Forelimb muscle (tissue), 1 donor: ENCODE measurements at regions not wholly inside any gene's neighbourhood (a gene's known extent, or its start where the extent isn't known, plus 50 kb on each side); places are given as distances from the start of the nearest gene placed in this dataset.

Experiments
- DNase-seq: peaks from one replicate; pipeline ENCODE4 v3.0.0-alpha.2; 2013; ENCODE audit warnings: low read depth

DNA sequence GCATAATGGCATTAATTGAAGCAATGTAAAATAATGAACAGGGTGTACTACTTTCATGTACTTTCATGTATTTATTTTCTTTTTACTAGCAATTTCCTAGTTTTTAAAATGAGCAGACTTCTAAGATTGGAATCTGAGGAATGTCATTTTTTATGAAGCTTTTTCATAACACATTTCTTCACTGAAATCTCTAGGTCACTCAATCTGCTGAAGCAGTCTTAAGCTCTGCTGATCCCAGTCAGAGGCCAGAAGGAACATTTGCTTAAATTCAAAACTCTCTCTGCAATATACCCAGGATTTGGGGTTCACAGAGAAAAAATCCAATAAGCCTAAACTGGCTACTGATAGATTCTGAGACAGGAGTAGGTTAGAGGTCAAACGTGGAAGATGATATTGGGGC, 73.6 kb upstream of the CNTN1 start:
- DNase-seq: no peak

DNA sequence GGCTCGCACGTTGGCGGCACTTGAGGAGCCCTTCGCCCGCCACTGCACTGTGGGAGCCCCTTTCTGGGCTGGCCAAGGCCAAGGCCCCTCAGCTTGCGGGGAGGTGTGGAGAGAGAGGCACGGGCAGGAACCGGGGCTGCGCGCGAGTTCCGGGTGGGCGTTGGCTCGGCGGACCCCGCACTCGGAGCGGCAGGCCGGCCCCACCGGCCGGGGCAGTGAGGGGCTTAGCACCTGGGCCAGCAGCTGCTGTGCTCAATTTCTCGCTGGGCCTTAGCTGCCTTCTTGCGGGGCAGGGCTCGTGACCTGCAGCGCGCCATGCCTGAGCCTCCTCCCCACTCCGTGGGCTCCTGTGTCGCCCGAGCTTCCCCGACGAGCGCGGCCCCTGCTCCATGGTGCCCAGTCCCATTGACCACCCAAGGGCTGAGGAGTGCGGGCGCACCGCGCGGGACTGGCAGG, 71.6 kb upstream of the CNTN1 start:
- no peak for DNase-seq

DNA sequence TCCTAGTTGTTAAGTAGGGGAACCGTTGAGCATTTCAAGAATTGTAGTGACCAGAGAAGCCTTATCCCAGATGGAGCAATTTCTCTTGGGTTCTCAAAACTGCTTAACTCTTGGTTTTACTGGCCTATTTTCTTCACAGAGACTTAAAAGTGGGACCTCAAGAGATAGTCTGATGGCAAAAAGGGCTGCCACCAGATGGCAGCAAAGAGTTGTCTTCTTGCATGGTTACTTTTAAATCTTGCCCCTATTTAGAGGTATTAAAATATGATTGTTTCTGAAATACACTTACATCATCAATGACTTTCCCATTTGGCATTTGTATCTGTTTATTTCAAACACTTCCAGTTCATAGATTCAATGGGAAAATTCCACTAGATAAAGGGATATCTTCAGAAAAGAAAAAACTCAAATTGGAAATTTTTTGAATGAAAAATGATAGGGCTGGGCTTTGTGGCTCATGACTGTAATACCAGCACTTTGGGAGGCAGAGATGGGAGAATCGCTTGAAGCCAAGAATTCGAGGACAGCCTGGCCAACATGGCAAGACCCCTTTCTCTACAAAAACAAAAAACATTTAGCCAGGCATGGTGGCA, 69.9 kb upstream of the CNTN1 start:
- peak; percentile 36 for DNase-seq

DNA sequence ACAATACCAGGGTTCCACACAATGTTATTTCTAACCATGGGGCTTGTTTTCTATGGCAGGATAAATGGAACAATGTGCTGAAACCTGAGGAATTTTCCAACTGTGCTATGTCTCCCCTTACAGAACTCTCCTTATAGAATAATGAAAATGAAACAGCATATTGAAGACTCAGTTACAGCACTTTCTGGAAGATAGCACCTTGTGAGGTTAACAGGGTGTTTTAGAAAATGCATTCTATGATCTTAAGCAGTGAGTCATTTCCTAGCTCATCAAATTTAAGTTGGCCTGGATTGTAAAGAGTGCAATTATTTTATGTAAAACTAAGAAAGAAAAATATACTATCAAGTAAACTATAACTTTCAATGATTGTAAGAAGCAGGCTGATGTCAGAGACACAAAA, 60.1 kb upstream of the CNTN1 start:
- no peak for DNase-seq

DNA sequence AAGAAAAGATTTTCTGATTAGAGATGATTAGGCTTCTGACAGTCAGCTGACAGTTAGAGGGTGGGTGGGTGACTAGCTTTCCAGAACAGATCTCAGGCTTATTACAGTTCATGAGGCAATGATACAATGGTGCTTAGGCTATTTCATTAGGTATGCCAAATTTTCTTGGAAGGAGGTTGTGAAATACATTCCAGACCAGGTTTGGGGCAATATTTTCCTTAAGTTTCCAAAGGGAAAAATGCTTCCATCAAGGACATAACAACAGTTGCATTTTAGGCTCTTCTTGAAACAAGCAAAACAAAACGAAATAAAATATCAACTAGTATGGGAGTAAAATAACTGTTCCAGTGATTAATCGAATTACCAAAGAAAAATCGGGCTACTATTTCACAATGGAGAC, 59.3 kb upstream of the CNTN1 start:
- no peak for DNase-seq

DNA sequence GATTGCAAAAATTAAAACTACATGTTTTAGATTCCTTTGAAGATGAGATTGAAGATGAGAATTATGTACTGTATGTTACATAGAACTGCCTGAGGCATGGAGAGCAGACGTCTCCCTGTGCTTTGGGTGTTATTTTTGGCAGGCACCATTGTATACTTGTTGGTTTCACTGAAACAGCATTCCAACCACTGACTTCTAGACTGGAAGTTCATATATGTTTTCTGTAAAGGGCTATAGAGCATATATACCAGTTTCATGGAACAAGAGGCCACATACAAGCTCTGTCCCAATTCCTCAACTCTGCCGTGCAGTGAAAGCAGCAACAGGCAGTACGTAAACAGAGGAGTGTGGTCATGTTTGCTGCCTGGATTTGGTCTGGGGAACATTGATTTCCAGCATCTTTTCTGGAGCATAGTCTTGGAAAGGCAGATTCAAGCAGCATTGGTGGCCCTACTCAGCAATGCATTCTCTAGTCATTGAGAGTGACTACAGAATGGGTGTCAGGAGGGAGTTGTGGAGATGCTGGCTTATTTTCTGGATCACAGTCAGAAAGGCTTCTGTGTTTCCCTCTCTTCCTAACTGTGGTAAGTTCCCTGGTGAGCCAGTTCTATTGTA, 57.6 kb upstream of the CNTN1 start:
- no peak for DNase-seq

DNA sequence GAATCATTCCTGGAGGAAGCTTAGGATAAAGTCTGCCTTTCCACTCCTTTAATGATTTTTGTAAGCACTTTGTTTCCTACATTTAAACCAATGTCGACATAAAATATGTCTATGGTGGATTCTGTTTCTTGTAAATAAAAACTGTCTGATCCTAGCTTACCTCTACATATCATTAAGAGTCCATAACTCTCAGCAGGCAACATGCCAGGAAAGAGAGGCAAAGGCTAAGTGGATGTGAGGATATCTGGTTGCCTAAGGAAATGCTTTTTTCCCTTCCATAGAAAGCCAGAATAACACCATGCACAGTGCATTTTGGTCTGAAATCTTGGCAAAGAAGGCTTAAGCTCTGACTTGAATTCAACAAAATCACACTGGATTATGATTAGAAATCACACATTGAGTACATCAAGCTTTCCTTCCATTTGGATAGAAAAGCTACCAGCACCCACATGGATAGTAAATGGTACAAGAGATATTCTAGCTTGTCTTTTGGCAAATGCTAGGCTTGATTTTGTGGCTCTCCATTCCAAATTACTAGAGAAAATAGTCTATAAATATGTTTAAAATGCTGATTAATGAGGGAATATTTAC, 57.0 kb upstream of the CNTN1 start:
- DNase-seq: no peak
